ENCODE measurements at regions not wholly inside any gene's neighbourhood (a gene's known extent, or its start where the extent isn't known, plus 50 kb on each side); places are given as distances from the start of the nearest gene placed in this dataset.
A peak's percentile ranks its signal among the peaks of the same experiment; 100 is the strongest.

- no peak for TF ChIP-seq POLR2A (IDR thresholded peaks at IDR 0.05)
- TF ChIP-seq, protein P1, sequence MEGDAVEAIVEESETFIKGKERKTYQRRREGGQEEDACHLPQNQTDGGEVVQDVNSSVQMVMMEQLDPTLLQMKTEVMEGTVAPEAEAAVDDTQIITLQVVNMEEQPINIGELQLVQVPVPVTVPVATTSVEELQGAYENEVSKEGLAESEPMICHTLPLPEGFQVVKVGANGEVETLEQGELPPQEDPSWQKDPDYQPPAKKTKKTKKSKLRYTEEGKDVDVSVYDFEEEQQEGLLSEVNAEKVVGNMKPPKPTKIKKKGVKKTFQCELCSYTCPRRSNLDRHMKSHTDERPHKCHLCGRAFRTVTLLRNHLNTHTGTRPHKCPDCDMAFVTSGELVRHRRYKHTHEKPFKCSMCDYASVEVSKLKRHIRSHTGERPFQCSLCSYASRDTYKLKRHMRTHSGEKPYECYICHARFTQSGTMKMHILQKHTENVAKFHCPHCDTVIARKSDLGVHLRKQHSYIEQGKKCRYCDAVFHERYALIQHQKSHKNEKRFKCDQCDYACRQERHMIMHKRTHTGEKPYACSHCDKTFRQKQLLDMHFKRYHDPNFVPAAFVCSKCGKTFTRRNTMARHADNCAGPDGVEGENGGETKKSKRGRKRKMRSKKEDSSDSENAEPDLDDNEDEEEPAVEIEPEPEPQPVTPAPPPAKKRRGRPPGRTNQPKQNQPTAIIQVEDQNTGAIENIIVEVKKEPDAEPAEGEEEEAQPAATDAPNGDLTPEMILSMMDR (IDR thresholded peaks at IDR 0.05) = peak in 4 of 6 experiments; percentile 42 to 67 (median 61)
Measured at GRCh38 chr12:44930972-44931600, 55.0 kb upstream of the NELL2 start.
